ENCODE measurements at regions not wholly inside any gene's neighbourhood (a gene's known extent, or its start where the extent isn't known, plus 50 kb on each side); places are given as distances from the start of the nearest gene placed in this dataset.

GRCh38 chr7:69282946-69283345, 315.3 kb upstream of the AUTS2 start:
- TF ChIP-seq, protein P1, sequence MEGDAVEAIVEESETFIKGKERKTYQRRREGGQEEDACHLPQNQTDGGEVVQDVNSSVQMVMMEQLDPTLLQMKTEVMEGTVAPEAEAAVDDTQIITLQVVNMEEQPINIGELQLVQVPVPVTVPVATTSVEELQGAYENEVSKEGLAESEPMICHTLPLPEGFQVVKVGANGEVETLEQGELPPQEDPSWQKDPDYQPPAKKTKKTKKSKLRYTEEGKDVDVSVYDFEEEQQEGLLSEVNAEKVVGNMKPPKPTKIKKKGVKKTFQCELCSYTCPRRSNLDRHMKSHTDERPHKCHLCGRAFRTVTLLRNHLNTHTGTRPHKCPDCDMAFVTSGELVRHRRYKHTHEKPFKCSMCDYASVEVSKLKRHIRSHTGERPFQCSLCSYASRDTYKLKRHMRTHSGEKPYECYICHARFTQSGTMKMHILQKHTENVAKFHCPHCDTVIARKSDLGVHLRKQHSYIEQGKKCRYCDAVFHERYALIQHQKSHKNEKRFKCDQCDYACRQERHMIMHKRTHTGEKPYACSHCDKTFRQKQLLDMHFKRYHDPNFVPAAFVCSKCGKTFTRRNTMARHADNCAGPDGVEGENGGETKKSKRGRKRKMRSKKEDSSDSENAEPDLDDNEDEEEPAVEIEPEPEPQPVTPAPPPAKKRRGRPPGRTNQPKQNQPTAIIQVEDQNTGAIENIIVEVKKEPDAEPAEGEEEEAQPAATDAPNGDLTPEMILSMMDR (conservative IDR thresholded peaks at IDR 0.05; ENCODE audit: low read depth, low read length): no peak
- no peaks in the 10 kb centered on the region for H3K4me1 ChIP-seq (ENCODE audit: low read depth, poor library complexity, severe bottlenecking)

DNA sequence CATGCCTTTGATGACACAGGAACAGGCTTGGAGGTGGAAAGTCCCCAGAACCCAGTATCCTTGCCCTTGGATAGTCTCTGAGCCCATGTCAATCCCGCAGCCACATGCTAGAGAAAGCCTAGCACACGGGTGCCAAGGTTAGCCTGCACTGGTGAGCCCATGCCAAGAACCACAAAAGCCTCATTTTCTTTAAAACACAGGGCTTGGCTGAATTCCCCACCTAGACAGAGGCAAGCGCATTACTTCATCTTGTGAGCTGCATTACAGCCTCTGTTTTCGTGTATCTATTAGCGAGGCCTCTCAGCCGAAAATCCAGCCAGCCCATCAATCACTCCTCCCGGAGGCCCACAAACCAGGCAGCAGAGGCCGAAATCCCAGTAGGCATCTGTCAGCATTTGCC, 314.9 kb upstream of the AUTS2 start:
- TF ChIP-seq, protein P1 (conservative IDR thresholded peaks at IDR 0.05; ENCODE audit: low read depth, low read length): no peak
- no peaks in the 10 kb centered on the region for H3K79me2 ChIP-seq (ENCODE audit: insufficient read depth, low read depth)
- no peaks in the 10 kb centered on the region for H3K4me1 ChIP-seq (ENCODE audit: low read depth, poor library complexity, severe bottlenecking)
- H3K27me3 ChIP-seq (ENCODE audit: insufficient read depth, low read depth): no peaks in the 10 kb centered on the region
- no peak overlapping the region for H2AFZ ChIP-seq (ENCODE audit: low read depth)
- H3K4me2 ChIP-seq: no peak overlapping the region
- H3K4me3 ChIP-seq (IDR thresholded peaks at IDR 0.05; ENCODE audit: insufficient read depth, low read depth, low read length): no peak overlapping the region
- H3K36me3 ChIP-seq (ENCODE audit: insufficient read depth): no peaks in the 10 kb centered on the region
- no peak overlapping the region for H3K9ac ChIP-seq
- H4K20me1 ChIP-seq (ENCODE audit: insufficient read depth): no peaks in the 10 kb centered on the region
- no peak overlapping the region for H3K27ac ChIP-seq

More at GRCh38 chr7:69282946-69283345, 315.3 kb upstream of the AUTS2 start:
- H3K79me2 ChIP-seq (ENCODE audit: insufficient read depth, low read depth): no peaks in the 10 kb centered on the region
- no peak overlapping the region for H3K4me2 ChIP-seq
- H3K36me3 ChIP-seq (ENCODE audit: insufficient read depth): no peaks in the 10 kb centered on the region
- no peak overlapping the region for H3K4me3 ChIP-seq (IDR thresholded peaks at IDR 0.05; ENCODE audit: insufficient read depth, low read depth, low read length)
- H3K27ac ChIP-seq: no peak overlapping the region
- no peaks in the 10 kb centered on the region for H4K20me1 ChIP-seq (ENCODE audit: insufficient read depth)
- H3K9ac ChIP-seq: no peak overlapping the region
- H3K27me3 ChIP-seq (ENCODE audit: insufficient read depth, low read depth): no peaks in the 10 kb centered on the region
- H2AFZ ChIP-seq (ENCODE audit: low read depth): no peak overlapping the region

DNA sequence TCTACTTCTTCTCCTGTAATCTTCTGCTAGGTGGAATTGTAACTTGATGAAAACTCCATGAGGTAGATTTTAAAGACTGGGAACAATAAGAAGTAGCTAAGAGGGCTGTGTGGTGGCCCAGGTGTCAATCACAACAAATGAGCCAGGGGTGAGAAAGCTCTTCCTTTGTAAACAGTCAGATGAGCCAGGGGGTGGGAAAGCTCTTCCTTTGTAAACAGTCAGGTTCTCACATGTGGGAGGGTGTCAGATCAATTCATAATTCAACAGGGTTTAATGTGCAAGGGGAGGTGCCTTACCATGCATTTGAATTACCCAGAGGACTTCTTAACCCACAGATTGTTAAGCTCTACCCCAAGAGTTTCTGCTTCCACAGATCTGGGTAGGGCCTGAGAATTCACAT, 312.4 kb upstream of the AUTS2 start:
- no peaks in the 10 kb centered on the region for H3K27me3 ChIP-seq (ENCODE audit: insufficient read depth, low read depth)
- no peaks in the 10 kb centered on the region for H4K20me1 ChIP-seq (ENCODE audit: insufficient read depth)
- no peak overlapping the region for H2AFZ ChIP-seq (ENCODE audit: low read depth)
- TF ChIP-seq, protein P1 (conservative IDR thresholded peaks at IDR 0.05; ENCODE audit: low read depth, low read length): no peak
- H3K4me3 ChIP-seq (IDR thresholded peaks at IDR 0.05; ENCODE audit: insufficient read depth, low read depth, low read length): no peak overlapping the region
- no peaks in the 10 kb centered on the region for H3K79me2 ChIP-seq (ENCODE audit: insufficient read depth, low read depth)
- H3K27ac ChIP-seq: no peak overlapping the region
- H3K4me2 ChIP-seq: no peak overlapping the region
- no peaks in the 10 kb centered on the region for H3K4me1 ChIP-seq (ENCODE audit: low read depth, poor library complexity, severe bottlenecking)
- H3K9ac ChIP-seq: no peak overlapping the region
- no peaks in the 10 kb centered on the region for H3K36me3 ChIP-seq (ENCODE audit: insufficient read depth)

- H3K9ac ChIP-seq: no peak overlapping the region
- no peaks in the 10 kb centered on the region for H3K4me1 ChIP-seq (ENCODE audit: low read depth, poor library complexity, severe bottlenecking)
- TF ChIP-seq, protein P1 (conservative IDR thresholded peaks at IDR 0.05; ENCODE audit: low read depth, low read length): no peak
- H4K20me1 ChIP-seq (ENCODE audit: insufficient read depth): no peaks in the 10 kb centered on the region
- H3K79me2 ChIP-seq (ENCODE audit: insufficient read depth, low read depth): no peaks in the 10 kb centered on the region
- H2AFZ ChIP-seq (ENCODE audit: low read depth): no peak overlapping the region
- no peak overlapping the region for H3K4me3 ChIP-seq (IDR thresholded peaks at IDR 0.05; ENCODE audit: insufficient read depth, low read depth, low read length)
- H3K27ac ChIP-seq: no peak overlapping the region
- H3K4me2 ChIP-seq: no peak overlapping the region
- H3K36me3 ChIP-seq (ENCODE audit: insufficient read depth): no peaks in the 10 kb centered on the region
- no peaks in the 10 kb centered on the region for H3K27me3 ChIP-seq (ENCODE audit: insufficient read depth, low read depth)
Measured at GRCh38 chr7:69295977-69296376, 302.3 kb upstream of the AUTS2 start.
